GM12878 (cell line): ENCODE measurements at regions not wholly inside any gene's neighbourhood (a gene's known extent, or its start where the extent isn't known, plus 50 kb on each side); places are given as distances from the start of the nearest gene placed in this dataset.

Source experiments
- ATAC-seq: fragments of 200-7000 bp; cut with Tn5 transposase; 3 replicates; pipeline ENCODE4 v1.9.1; 2020; ENCODE audit warnings: mild to moderate bottlenecking, moderate library complexity
- BruUV-seq: library from RNA; stranded (reverse); fragments of 400-500 nt; replicated peaks from 2 replicates; lab custom pipeline; 2021; lab: Mats Ljungman, UMichigan
- CTCF ChIA-PET: fragments of 300-600 bp; sonication (Branson Sonifier 250); formaldehyde crosslinking; extraction: SDS; loops from one replicate; lab custom pipeline; 2021; ENCODE audit warnings: inconsistent platforms; lab: Yijun Ruan, JAX
- POLR2A ChIA-PET: fragments of 350-600 bp; formaldehyde crosslinking; extraction: SDS; loops from one replicate; lab custom pipeline; 2021; ENCODE audit warnings: inconsistent platforms; lab: Charles Lee
- RAD21 ChIA-PET: fragments of 300-600 bp; sonication (Branson Sonifier 250); formaldehyde crosslinking; loops from one replicate; lab custom pipeline; 2023; ENCODE audit warnings: antibody characterized with exemption; ENCODE audit not compliant: unreplicated experiment; lab: Charles Lee
- SMC1A ChIA-PET: fragments of 300-600 bp; sonication (Branson Sonifier 250); formaldehyde crosslinking; loops from one replicate; lab custom pipeline; 2023; ENCODE audit not compliant: unreplicated experiment, uncharacterized antibody; lab: Charles Lee
- DNase-seq: peaks from one replicate; pipeline ENCODE4 v3.0.0-alpha.2; 2011; ENCODE audit warnings: low read depth, low spot score
- FAIRE-seq: peaks from 3 replicates; lab custom pipeline; 2011; peaks lifted over from hg19 to GRCh38; lab: Jason Lieb, UNC
- H2AFZ ChIP-seq: 2 replicates; pipeline ENCODE4 v1.6.0; 2011; ENCODE audit warnings: low read depth, low read length, control low read depth; ENCODE audit not compliant: control insufficient read depth
- H3K27ac ChIP-seq: 2 replicates; pipeline ENCODE4 v1.5.1; 2011; ENCODE audit warnings: control low read depth; ENCODE audit not compliant: control insufficient read depth, insufficient read depth
- H3K27me3 ChIP-seq, 2 experiments: replicated peaks in 1 of 2; 2 replicates each; pipeline versions ENCODE4 v1.6.0 to v1.6.1; 2011; ENCODE audit warnings: low read length in 1 of 2; ENCODE audit not compliant: control insufficient read depth in 2 of 2, insufficient read depth in 2 of 2
- H3K36me3 ChIP-seq, 2 experiments: 2 replicates each; pipeline ENCODE4 v1.5.1; 2011; ENCODE audit warnings: low read length in 1 of 2; ENCODE audit not compliant: control insufficient read depth in 2 of 2, insufficient read depth in 2 of 2
- H3K4me1 ChIP-seq: 2 replicates; pipeline ENCODE4 v1.6.1; 2011; ENCODE audit warnings: mild to moderate bottlenecking, low read length, moderate library complexity, mixed read lengths; ENCODE audit not compliant: control insufficient read depth, insufficient read depth
- H3K4me2 ChIP-seq: 2 replicates; pipeline ENCODE4 v1.6.0; 2011; ENCODE audit warnings: control low read depth; ENCODE audit not compliant: control insufficient read depth, insufficient read depth
- H3K4me3 ChIP-seq: fragments of 200-600 bp; sonication (generic); 2 replicates; pipeline ENCODE4 v1.5.1; 2016
- H3K79me2 ChIP-seq: 2 replicates; pipeline ENCODE4 v1.6.0; 2011; ENCODE audit warnings: low read length; ENCODE audit not compliant: control insufficient read depth, insufficient read depth
- H3K9ac ChIP-seq: 2 replicates; pipeline ENCODE4 v1.8.0; 2011; ENCODE audit warnings: low read length, control low read depth, mixed read lengths; ENCODE audit not compliant: control insufficient read depth, insufficient read depth
- H3K9me3 ChIP-seq: replicated peaks from 3 replicates; pipeline ENCODE4 v1.5.1; 2011; ENCODE audit warnings: mild to moderate bottlenecking, low read length; ENCODE audit not compliant: control insufficient read depth, insufficient read depth
- H4K20me1 ChIP-seq: 2 replicates; pipeline ENCODE4 v1.6.0; 2011; ENCODE audit not compliant: control insufficient read depth, insufficient read depth
- CREB1 ChIP-seq: IDR thresholded peaks from 2 replicates; pipeline ENCODE4 v1.6.1; 2012; ENCODE audit warnings: low read depth, mild to moderate bottlenecking, inconsistent platforms
- EZH2 ChIP-seq: IDR thresholded peaks from 2 replicates; pipeline ENCODE4 v1.6.1; 2012; ENCODE audit warnings: low read depth, mild to moderate bottlenecking, control low read depth, inconsistent platforms, low read length, borderline replicate concordance; ENCODE audit not compliant: control insufficient read depth
- GABPA ChIP-seq: IDR thresholded peaks from 2 replicates; pipeline ENCODE4 v1.6.1; 2014; ENCODE audit warnings: antibody characterized with exemption, low read depth, mild to moderate bottlenecking, inconsistent platforms
- HDGF ChIP-seq: fragments of 450-650 bp; IDR thresholded peaks from 2 replicates; pipeline ENCODE4 v1.6.1; 2016; ENCODE audit warnings: antibody characterized with exemption
- KAT2A ChIP-seq: conservative IDR thresholded peaks from 2 replicates; pipeline ENCODE4 v1.6.1; 2011; ENCODE audit warnings: low read depth, low read length; ENCODE audit not compliant: control insufficient read depth
- NBN ChIP-seq: fragments of 450-650 bp; IDR thresholded peaks from 2 replicates; pipeline ENCODE4 v1.6.1; 2016
- NR2C2 ChIP-seq: IDR thresholded peaks from 2 replicates; pipeline ENCODE4 v1.6.1; 2011; ENCODE audit warnings: borderline replicate concordance, low read depth; ENCODE audit not compliant: control insufficient read depth, insufficient read length
- RAD51 ChIP-seq: fragments of 450-650 bp; IDR thresholded peaks from 2 replicates; pipeline ENCODE4 v1.6.1; 2016; ENCODE audit warnings: moderate library complexity, mild to moderate bottlenecking, inconsistent platforms
- SMARCA5 ChIP-seq: fragments of 450-650 bp; IDR thresholded peaks from 2 replicates; pipeline ENCODE4 v1.6.1; 2017; ENCODE audit warnings: mild to moderate bottlenecking
- SREBF2 ChIP-seq: IDR thresholded peaks from 2 replicates; pipeline ENCODE4 v1.6.1; 2012; ENCODE audit warnings: mild to moderate bottlenecking, low read length
- ZNF217 ChIP-seq: fragments of 450-650 bp; IDR thresholded peaks from 2 replicates; pipeline ENCODE4 v1.6.1; 2017; ENCODE audit warnings: antibody characterized with exemption, mild to moderate bottlenecking
- WGBS: methylation state at CpG from one replicate; pipeline ENCODE4 v1.1.6; 2016; ENCODE audit warnings: low lambda C conversion rate; ENCODE audit not compliant: insufficient replicate concordance, insufficient coverage; ENCODE audit errors: missing lambda C conversion rate; 5-methylcytosine and 5-hydroxymethylcytosine counted together
- in situ Hi-C: fragments of 300-500 bp; cut with MboI; formaldehyde crosslinking; loops from 9 replicates; pipeline ENCODE4 v1.14.3; 2018; ENCODE audit warnings: mixed read lengths
- intact Hi-C: fragments of 100-400 bp; cut with micrococcal nuclease; formaldehyde crosslinking; loops from one replicate; pipeline ENCODE4 v1.14.2; 2022; ENCODE audit not compliant: unreplicated experiment
- TF ChIP-seq, protein P1 (sequence below): fragments of 450-650 bp; conservative IDR thresholded peaks from 2 replicates; pipeline ENCODE4 v1.6.1; 2017; ENCODE audit warnings: mild to moderate bottlenecking, moderate library complexity

DNA sequence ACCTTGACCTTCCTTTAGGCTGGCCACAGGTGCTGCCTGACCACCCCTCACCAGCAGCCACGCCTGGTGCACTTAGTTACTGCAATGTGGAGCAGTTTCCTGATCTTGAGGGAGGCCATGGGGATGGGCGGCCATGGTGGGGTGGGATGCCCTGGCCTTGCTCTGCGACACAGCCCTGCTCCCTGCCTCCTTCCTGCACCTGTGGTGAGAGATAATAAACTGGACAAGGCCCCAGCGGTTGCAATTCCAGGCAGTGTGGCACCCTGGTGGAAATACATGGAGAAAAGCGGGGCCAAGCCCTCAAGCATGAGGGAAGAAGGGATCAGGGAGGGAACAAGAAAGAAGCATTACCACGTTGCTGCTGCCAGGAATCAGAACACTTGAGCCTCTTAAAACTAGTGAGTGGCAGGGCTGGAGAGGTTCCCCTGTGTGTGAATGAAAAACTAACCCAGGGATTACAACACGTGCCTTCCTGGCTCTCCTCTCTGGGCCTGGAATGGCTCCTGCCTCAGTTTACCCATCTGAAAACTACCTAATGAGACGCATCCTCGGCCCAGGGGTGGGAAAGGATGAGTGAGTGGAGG, 213.2 kb downstream of the LY86 start:
- TF ChIP-seq KAT2A (no peak), CREB1 (no peak), SREBF2 (no peak), NR2C2 (no peak), EZH2 (no peak), HDGF (no peak), ZNF217 (no peak), SMARCA5 (no peak), RAD51 (no peak), GABPA (no peak), NBN (no peak)
- TF ChIP-seq, protein P1, sequence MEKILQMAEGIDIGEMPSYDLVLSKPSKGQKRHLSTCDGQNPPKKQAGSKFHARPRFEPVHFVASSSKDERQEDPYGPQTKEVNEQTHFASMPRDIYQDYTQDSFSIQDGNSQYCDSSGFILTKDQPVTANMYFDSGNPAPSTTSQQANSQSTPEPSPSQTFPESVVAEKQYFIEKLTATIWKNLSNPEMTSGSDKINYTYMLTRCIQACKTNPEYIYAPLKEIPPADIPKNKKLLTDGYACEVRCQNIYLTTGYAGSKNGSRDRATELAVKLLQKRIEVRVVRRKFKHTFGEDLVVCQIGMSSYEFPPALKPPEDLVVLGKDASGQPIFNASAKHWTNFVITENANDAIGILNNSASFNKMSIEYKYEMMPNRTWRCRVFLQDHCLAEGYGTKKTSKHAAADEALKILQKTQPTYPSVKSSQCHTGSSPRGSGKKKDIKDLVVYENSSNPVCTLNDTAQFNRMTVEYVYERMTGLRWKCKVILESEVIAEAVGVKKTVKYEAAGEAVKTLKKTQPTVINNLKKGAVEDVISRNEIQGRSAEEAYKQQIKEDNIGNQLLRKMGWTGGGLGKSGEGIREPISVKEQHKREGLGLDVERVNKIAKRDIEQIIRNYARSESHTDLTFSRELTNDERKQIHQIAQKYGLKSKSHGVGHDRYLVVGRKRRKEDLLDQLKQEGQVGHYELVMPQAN = no peak
- Histone ChIP-seq H3K4me1 (peaks cover 78% of the 10 kb centered on the region), H3K27me3 (no peaks in the 10 kb centered on the region), H3K4me3 (no peak overlapping the region), H3K4me2 (no peak overlapping the region), H3K36me3 (no peaks in the 10 kb centered on the region), H3K9ac (no peak overlapping the region), H3K27ac (no peak overlapping the region), H3K79me2 (no peaks in the 10 kb centered on the region), H2AFZ (no peak overlapping the region), H3K9me3 (peaks cover 2% of the 10 kb centered on the region; the same call in 2 of the 3 replicates), H4K20me1 (no peaks in the 10 kb centered on the region)
- ChIA-PET RAD21 (interaction anchor here (0.9 to 2.8 kb wide), 3 partner anchors 10 to 55 kb away, joined by 3 to 16 read pairs (median 3); no protein-coding TSS in a partner anchor), POLR2A (no interaction called here), CTCF (no interaction called here), SMC1A (interaction anchor here (1.2 to 1.6 kb wide), 2 partner anchors 20 to 125 kb away, joined by 3 to 5 read pairs; no protein-coding TSS in a partner anchor)
- ATAC-seq (no peak), DNase-seq (no peak), FAIRE-seq (no peak)
- 88% methylated on average over 9 of the region's 9 CpGs for WGBS
- in situ Hi-C loops (no loop called here), intact Hi-C loops (loop anchor here (5.0 kb wide), 1 partner anchor 56 kb away; no protein-coding TSS in a partner anchor)
- no TSS peak for BruUV-seq
